Naive thymus-derived CD8-positive, alpha-beta T cell (primary cell): ENCODE measurements at regions not wholly inside any gene's neighbourhood (a gene's known extent, or its start where the extent isn't known, plus 50 kb on each side); places are given as distances from the start of the nearest gene placed in this dataset.

Experiments used
- ATAC-seq, 2 donors: fragments of 150-1000 bp; cut with Tn5 transposase in 1 of 2; sonication (Bioruptor Pico), chemical (Tn5 transposase) in 1 of 2; 1 replicate in 1 of 2; 2 replicates in 1 of 2; pipeline ENCODE4 v1.10.0; 2021; ENCODE audit warnings: mild to moderate bottlenecking in 2 of 2, moderate library complexity in 2 of 2
- POLR2A ChIA-PET: fragments of 350-600 bp; sonication (Branson Sonifier 250); formaldehyde crosslinking; loops from one replicate; lab custom pipeline; 2021; ENCODE audit warnings: antibody characterized with exemption; lab: Charles Lee
- DNase-seq, 10 donors: peaks; one replicate each; pipeline versions ENCODE4 v3.0.0 to v3.0.0-alpha.2; 2020 to 2022
- H3K27ac Mint-ChIP-seq, 10 donors: one replicate each; pipeline ENCODE4 v1.8.0; 2020 to 2022; ENCODE audit warnings: mild to moderate bottlenecking in 10 of 10, mixed read lengths in 10 of 10, moderate library complexity in 4 of 10, inconsistent platforms in 1 of 10
- H3K27me3 Mint-ChIP-seq, 5 donors: one replicate each; pipeline ENCODE4 v1.8.0; 2021 to 2022; ENCODE audit warnings: mixed read lengths in 5 of 5
- H3K36me3 Mint-ChIP-seq, 3 donors: one replicate each; pipeline ENCODE4 v1.8.0; 2020 to 2022; ENCODE audit warnings: mixed read lengths in 3 of 3, mild to moderate bottlenecking in 2 of 3, inconsistent platforms in 1 of 3
- H3K4me1 Mint-ChIP-seq, 4 donors: one replicate each; pipeline ENCODE4 v1.8.0; 2021 to 2022; ENCODE audit warnings: mixed read lengths in 4 of 4
- H3K4me3 Mint-ChIP-seq, 10 donors: one replicate each; pipeline ENCODE4 v1.8.0; 2020 to 2022; ENCODE audit warnings: mild to moderate bottlenecking in 10 of 10, mixed read lengths in 10 of 10, moderate library complexity in 6 of 10, inconsistent platforms in 1 of 10
- H3K9me3 Mint-ChIP-seq, 9 donors: one replicate each; pipeline ENCODE4 v1.8.0; 2020 to 2022; ENCODE audit warnings: mixed read lengths in 9 of 9, mild to moderate bottlenecking in 3 of 9, inconsistent platforms in 1 of 9, moderate library complexity in 1 of 9

DNA sequence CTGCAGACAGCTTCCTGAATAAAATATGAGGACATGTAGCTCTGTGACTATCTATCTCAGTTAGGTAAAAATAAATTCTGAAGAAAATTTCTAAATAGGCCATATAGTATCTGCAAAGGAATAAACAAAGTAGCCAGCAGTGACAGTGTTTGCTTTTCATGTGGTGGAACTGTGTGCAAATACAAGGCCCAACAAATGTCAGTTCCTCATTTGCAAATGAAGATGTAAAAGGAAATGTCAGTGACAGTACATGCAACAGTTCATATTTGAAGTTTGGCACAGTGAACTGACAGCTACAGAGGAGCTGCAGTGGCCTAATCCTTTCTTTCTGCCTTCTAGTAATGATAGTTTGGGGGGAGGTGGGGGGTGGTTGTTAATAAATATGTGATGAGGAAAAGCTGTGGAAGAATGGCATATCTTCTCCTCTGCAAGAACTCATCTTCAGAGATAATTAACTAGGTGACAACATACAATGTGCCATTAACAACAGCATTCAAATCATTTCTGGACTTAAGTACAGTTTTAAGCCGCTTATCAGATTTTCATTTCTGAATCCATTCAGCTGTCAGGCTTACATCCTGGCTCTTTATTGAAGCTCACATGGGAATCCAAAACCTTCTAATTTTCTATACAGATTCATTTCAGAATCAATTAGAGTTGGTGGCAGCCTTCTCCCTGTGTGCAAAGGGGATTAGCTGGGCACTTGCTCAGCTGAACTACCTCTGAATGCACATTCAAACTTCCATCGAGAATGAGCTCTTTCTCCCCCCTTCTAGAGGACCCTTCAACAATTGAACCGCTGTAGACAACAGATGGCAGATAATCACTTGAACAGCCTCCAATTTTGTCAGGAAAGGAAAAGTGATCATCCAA lies 1059.0 kb upstream of the EPHA7 start:
- H3K36me3 Mint-ChIP-seq: no peaks in the 10 kb centered on the region
- H3K4me3 Mint-ChIP-seq: no peak overlapping the region

DNA sequence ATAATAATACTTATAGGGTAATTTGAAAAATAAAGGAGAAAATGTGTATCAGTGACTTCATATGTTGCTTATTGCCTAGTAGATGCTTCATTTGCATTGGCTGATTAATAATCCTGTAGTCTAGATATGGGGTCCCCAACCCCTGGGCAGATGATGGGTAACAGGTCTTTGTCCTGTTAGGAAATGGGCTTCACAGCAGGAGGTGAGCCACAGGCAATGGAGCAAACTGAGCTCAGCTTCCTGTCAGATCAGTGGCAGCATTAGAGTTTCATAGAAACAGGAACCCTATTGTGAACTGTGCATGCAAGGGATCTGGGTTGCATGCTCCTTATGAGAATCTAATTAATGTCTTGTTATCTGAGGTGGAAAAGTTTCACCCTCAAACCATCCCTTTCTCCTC lies 1049.5 kb upstream of the EPHA7 start:
- no peak for ATAC-seq
- Mint-ChIP-seq H3K27me3 (no peaks in the 10 kb centered on the region), H3K4me1 (no peaks in the 10 kb centered on the region), H3K27ac (no peak overlapping the region), H3K4me3 (no peak overlapping the region), H3K9me3 (peaks cover 0 to 17% (median 0%) of the 10 kb centered on the region in 9 donors), H3K36me3 (no peaks in the 10 kb centered on the region)
- POLR2A ChIA-PET: no interaction called here
- no peak for DNase-seq

More for the DNA sequence above, 1059.0 kb upstream of the EPHA7 start:
- ATAC-seq (no peak), DNase-seq (no peak)
- no peaks in the 10 kb centered on the region for H3K27me3 Mint-ChIP-seq
- H3K27ac Mint-ChIP-seq: no peak overlapping the region
- POLR2A ChIA-PET: no interaction called here
- no peaks in the 10 kb centered on the region for H3K4me1 Mint-ChIP-seq
- peaks cover 0 to 21% (median 8%) of the 10 kb centered on the region in 9 donors for H3K9me3 Mint-ChIP-seq

DNA sequence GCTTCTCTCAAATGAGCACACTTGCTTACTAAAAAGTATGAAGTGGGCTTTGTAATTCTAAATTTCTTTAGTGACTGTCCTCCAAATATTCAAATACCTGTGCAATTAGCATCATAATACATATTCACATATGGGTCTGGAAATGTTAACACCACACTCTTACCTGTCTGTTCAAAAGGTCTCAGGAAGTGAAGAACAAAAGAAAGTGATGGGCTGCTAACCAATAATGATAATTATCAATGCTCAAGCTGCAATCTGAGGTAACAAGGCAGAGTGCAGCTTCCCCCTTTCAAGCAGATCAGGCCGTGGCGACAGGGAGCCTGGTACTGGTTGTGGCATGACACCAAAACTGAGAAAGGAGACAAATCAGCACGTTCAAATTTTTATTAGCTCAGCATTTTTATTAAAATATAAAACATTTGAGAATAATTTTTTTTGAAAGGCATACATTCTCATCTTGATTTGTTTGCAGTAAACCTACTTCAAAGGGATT lies 1044.7 kb upstream of the EPHA7 start:
- POLR2A ChIA-PET: no interaction called here
- no peaks in the 10 kb centered on the region for H3K27me3 Mint-ChIP-seq
- peaks cover 3 to 23% (median 7%) of the 10 kb centered on the region in 9 donors for H3K9me3 Mint-ChIP-seq
- ATAC-seq: no peak
- DNase-seq: no peak
- peaks cover 0 to 3% (median 0%) of the 10 kb centered on the region in 3 donors for H3K36me3 Mint-ChIP-seq
- no peak overlapping the region for H3K4me3 Mint-ChIP-seq
- no peak overlapping the region for H3K27ac Mint-ChIP-seq
- H3K4me1 Mint-ChIP-seq: no peaks in the 10 kb centered on the region

DNA sequence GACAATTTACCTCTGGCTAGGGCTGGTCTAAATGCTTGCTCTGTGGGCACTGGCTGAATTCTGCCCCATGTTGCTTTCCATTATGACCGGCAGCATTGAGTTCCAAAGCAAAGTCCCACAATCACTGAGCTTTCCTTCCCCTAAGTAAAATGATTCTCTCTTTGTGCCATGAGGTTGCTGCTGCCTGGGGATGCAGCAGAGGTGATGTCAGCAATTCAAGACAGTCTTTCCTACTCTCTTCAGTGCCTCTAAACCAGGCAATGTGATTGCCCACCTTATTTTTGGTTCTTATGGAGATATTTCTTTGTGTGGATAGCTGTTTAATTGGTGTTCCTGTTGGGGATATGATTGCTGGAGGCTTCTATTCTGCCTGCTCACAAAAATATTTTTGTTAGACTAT lies 1043.9 kb upstream of the EPHA7 start:
- peaks cover 3 to 23% (median 6%) of the 10 kb centered on the region in 9 donors for H3K9me3 Mint-ChIP-seq
- POLR2A ChIA-PET: no interaction called here
- no peaks in the 10 kb centered on the region for H3K27me3 Mint-ChIP-seq

DNA sequence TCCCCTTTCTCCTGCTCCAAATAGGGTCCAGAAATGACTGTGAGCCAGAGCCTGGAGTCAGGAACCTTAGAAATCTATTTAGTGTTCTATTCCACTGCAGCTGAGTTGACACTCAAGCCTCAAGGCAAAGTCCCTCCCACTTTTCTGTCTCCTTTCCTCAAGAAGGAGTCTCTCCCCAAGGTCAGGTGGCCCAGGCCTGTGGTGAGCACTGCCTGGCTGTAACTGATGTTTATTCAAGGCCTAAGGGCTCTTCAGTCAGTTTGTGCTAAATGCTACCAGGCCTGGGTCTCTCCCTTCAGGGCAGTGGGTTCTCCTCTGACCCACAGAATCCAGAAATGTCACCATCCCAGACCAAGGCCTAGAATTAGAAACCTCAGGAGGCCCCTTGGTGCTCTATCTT lies 1042.9 kb upstream of the EPHA7 start:
- Mint-ChIP-seq H3K4me1 (no peaks in the 10 kb centered on the region), H3K36me3 (peaks cover 0 to 3% (median 0%) of the 10 kb centered on the region in 3 donors), H3K27me3 (no peaks in the 10 kb centered on the region), H3K27ac (no peak overlapping the region), H3K9me3 (peaks cover 3 to 22% (median 6%) of the 10 kb centered on the region in 9 donors), H3K4me3 (no peak overlapping the region)
- DNase-seq: no peak
- POLR2A ChIA-PET: no interaction called here
- no peak for ATAC-seq

More for the DNA sequence above, 1043.9 kb upstream of the EPHA7 start:
- Mint-ChIP-seq H3K27ac (no peak overlapping the region), H3K36me3 (peaks cover 0 to 3% (median 0%) of the 10 kb centered on the region in 3 donors), H3K4me3 (no peak overlapping the region), H3K4me1 (no peaks in the 10 kb centered on the region)
- ATAC-seq (no peak), DNase-seq (no peak)

DNA sequence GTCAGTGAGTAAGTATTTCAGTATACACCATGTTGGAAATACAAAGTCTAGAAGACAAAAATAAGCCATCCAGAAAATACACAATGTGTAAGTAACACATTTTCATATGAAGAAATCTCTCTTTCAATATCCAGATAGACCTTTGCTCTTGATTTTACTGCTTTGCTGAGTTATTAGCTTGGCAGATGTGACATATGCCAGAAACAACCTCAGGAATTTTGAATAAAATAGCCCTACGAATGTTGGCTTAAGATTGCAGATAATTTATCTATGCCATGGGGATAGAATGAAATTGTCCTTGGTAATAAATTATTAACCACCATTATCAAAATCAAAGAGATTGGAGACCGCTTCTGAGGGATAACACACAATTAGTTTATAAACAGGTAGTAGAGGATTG lies 1036.9 kb upstream of the EPHA7 start:
- DNase-seq: no peak
- peaks cover 0 to 14% (median 4%) of the 10 kb centered on the region in 9 donors for H3K9me3 Mint-ChIP-seq
- no peak overlapping the region for H3K27ac Mint-ChIP-seq
- H3K4me1 Mint-ChIP-seq: no peaks in the 10 kb centered on the region
- no peak overlapping the region for H3K4me3 Mint-ChIP-seq
- no peak for ATAC-seq
- H3K36me3 Mint-ChIP-seq: no peaks in the 10 kb centered on the region
- POLR2A ChIA-PET: no interaction called here
- H3K27me3 Mint-ChIP-seq: no peaks in the 10 kb centered on the region

DNA sequence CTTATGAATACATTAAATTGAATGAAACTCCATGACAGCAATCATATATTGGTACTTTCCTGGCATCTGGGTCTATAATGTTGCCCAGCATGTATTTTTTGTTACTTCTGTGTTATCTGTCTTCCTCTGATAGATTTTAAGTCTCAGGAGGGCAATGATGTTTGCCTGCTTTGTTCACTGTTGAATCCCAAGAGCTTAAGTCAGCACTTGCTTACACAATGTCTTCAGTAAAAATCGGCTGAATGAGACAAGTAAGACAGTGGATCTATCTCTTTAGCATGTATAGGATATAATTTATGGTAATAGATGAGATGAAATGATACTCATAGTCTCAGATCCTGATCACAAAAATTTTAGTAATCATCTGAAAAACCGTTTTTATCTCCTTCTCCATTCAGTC lies 1034.9 kb upstream of the EPHA7 start:
- Mint-ChIP-seq H3K4me3 (no peak overlapping the region), H3K27me3 (no peaks in the 10 kb centered on the region), H3K4me1 (no peaks in the 10 kb centered on the region), H3K9me3 (peaks cover 0 to 17% (median 4%) of the 10 kb centered on the region in 9 donors), H3K27ac (no peak overlapping the region), H3K36me3 (no peaks in the 10 kb centered on the region)
- POLR2A ChIA-PET: no interaction called here
- ATAC-seq: no peak
- DNase-seq: no peak

DNA sequence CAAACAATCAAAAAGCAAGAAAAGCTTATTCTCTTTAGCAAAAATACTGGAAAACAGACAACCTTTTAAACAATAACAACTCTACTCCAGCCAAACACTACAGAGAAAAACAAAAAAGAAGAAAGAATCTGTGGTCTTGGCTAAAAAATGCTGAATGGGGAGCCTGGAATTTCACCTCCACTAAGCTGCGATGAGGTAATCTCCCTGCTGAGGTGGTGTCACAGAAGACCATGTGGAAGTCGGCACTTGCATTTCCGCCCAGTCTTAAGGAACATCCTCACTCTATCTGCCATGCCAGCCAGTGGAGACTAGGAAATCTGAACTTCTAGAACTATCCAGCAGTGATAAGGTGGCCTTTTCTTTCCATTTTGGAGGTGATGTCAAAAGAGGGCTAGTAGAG lies 1026.8 kb upstream of the EPHA7 start:
- POLR2A ChIA-PET: no interaction called here
- Mint-ChIP-seq H3K27me3 (peaks cover 0 to 2% (median 0%) of the 10 kb centered on the region in 5 donors), H3K36me3 (no peaks in the 10 kb centered on the region), H3K9me3 (peaks cover 0 to 19% (median 6%) of the 10 kb centered on the region in 9 donors), H3K4me1 (no peaks in the 10 kb centered on the region), H3K27ac (no peak overlapping the region), H3K4me3 (no peak overlapping the region)
- ATAC-seq: no peak
- DNase-seq: no peak

DNA sequence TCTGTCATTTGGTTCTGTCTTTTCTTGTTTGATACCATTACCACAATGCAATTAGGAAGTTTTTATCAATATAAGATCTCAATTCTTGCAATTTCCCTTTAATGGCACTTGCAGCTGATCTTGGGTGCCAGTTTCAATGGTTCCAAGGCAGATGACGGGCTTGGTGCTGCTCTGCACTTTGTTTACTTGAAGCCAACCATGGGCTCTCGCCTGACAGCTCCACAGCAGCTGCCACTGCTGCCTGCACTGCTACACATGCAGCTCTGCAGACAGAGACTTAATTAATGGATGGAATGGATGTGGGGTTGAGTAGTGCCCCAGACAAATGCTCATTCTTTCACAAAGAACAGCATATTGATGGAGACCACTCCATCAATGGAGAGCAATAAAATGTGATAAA lies 1024.3 kb upstream of the EPHA7 start:
- no peaks in the 10 kb centered on the region for H3K4me1 Mint-ChIP-seq
- H3K4me3 Mint-ChIP-seq: no peak overlapping the region
- DNase-seq (no peak), ATAC-seq (no peak)
- POLR2A ChIA-PET: no interaction called here
- no peak overlapping the region for H3K27ac Mint-ChIP-seq
- no peaks in the 10 kb centered on the region for H3K36me3 Mint-ChIP-seq
- H3K9me3 Mint-ChIP-seq: peaks cover 0 to 13% (median 3%) of the 10 kb centered on the region in 9 donors
- H3K27me3 Mint-ChIP-seq: peaks cover 0 to 2% (median 0%) of the 10 kb centered on the region in 5 donors

DNA sequence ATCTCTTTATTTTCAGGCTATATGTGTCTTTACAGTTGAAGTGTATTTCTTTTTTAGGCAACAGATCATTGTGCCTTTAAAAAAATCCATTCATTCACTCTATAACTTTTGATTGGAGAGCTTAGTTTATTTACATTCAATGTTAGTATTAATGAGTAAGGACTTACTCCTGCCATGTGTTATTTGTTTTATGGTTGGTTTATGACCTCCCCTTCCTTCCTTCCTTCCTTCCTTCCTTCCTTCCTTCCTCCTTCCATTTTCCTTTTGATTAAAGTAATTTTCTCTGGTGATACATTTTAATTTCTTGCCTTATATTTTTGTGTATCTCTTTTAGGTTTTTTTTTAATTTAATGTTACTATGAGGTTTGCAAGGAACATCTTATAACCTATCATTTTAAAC lies 1005.3 kb upstream of the EPHA7 start:
- H3K4me3 Mint-ChIP-seq: no peak overlapping the region
- no peaks in the 10 kb centered on the region for H3K27me3 Mint-ChIP-seq
- no peak for ATAC-seq
- H3K9me3 Mint-ChIP-seq: peaks cover 4 to 44% (median 15%) of the 10 kb centered on the region in 9 donors
- H3K4me1 Mint-ChIP-seq: no peaks in the 10 kb centered on the region
- DNase-seq: no peak
- H3K36me3 Mint-ChIP-seq: no peaks in the 10 kb centered on the region
- POLR2A ChIA-PET: no interaction called here
- H3K27ac Mint-ChIP-seq: no peak overlapping the region

DNA sequence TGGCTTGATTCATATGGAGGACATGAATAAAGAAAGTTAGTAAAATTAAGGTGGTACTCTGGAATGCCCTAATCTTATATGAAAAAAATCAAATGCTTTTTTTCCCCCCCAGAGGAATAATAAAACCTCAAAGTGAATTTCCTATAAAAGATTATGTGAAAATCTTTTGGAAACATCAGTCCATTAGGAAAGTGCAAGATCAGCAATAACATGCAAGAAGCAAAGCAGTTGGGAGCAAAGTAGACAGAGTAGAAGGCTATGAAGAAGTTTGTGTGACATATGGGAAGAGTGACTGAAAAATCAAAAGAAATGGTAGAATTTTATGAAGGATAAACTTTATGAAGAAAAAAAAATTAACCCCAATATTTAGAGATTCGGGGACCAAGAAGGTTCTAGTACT lies 998.0 kb upstream of the EPHA7 start:
- ATAC-seq (no peak), DNase-seq (no peak)
- Mint-ChIP-seq H3K27me3 (no peaks in the 10 kb centered on the region), H3K4me1 (no peaks in the 10 kb centered on the region), H3K4me3 (no peak overlapping the region), H3K9me3 (peaks cover 0 to 11% (median 2%) of the 10 kb centered on the region in 9 donors), H3K27ac (no peak overlapping the region), H3K36me3 (no peaks in the 10 kb centered on the region)
- POLR2A ChIA-PET: no interaction called here

DNA sequence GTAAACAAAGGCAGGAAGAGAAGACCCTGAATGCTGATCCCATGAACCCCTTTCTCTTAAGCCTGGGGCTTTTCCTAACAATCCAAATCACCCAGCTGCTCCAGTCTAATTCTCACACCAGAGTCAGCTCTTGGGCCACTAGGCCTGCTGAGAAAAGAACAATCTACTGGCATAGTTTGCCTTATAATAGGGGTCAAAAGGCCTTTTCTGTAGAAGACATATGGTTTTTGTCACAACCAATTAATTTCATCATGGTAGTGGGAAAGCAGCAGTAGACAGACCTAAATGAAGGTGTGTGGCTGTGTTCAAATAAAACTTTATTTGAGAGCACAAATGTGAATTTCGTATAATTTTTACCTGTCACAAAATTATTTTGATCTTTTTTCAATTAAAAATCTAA lies 994.7 kb upstream of the EPHA7 start:
- no peaks in the 10 kb centered on the region for H3K4me1 Mint-ChIP-seq
- H3K36me3 Mint-ChIP-seq: no peaks in the 10 kb centered on the region
- DNase-seq (no peak), ATAC-seq (no peak)
- peaks cover 0 to 11% (median 4%) of the 10 kb centered on the region in 9 donors for H3K9me3 Mint-ChIP-seq
- POLR2A ChIA-PET: no interaction called here
- no peak overlapping the region for H3K4me3 Mint-ChIP-seq
- no peak overlapping the region for H3K27ac Mint-ChIP-seq
- H3K27me3 Mint-ChIP-seq: no peaks in the 10 kb centered on the region

DNA sequence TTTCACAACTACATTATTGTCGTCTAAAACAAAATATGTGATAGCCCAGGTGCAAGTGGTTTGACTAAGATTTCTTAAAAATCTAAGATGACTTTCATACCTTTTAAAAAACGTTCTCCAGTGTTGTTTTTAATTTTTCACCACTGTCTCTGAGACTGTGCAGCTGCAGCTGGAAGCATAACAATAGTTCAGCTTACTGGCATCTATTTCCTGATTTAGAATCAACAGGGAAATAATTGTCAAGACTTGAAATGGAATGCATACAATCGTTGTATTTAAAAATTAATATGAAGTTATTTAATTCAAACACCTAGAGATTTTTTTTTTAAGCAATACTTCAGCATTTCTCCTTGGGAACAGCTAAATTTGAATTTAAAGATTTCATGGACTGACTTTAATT lies 982.0 kb upstream of the EPHA7 start:
- Mint-ChIP-seq H3K4me1 (no peaks in the 10 kb centered on the region), H3K27me3 (no peaks in the 10 kb centered on the region), H3K4me3 (no peak overlapping the region), H3K9me3 (peaks cover 0 to 13% (median 0%) of the 10 kb centered on the region in 9 donors), H3K27ac (no peak overlapping the region), H3K36me3 (no peaks in the 10 kb centered on the region)
- POLR2A ChIA-PET: no interaction called here
- no peak for DNase-seq
- ATAC-seq: no peak
